Type B pancreatic cell (in vitro differentiated cells): ENCODE measurements at regions not wholly inside any gene's neighbourhood (a gene's known extent, or its start where the extent isn't known, plus 50 kb on each side); places are given as distances from the start of the nearest gene placed in this dataset.

Experiments used
- DNase-seq: peaks from one replicate; pipeline ENCODE4 v3.0.0; 2021; ENCODE audit warnings: mixed read lengths; ENCODE audit not compliant: unreplicated experiment; ENCODE audit errors: extremely low spot score
- H3K27ac Mint-ChIP-seq: 2 replicates; pipeline ENCODE4 v1.8.0; 2021; ENCODE audit warnings: mild to moderate bottlenecking, mixed read lengths
- H3K27me3 Mint-ChIP-seq: 2 replicates; pipeline ENCODE4 v1.8.0; 2021; ENCODE audit warnings: mixed read lengths
- H3K36me3 Mint-ChIP-seq: 2 replicates; pipeline ENCODE4 v1.8.0; 2021; ENCODE audit warnings: mixed read lengths
- H3K4me1 Mint-ChIP-seq: one replicate; pipeline ENCODE4 v1.8.0; 2021; ENCODE audit warnings: mixed read lengths; ENCODE audit not compliant: unreplicated experiment
- H3K4me3 Mint-ChIP-seq: 2 replicates; pipeline ENCODE4 v1.8.0; 2021; ENCODE audit warnings: mild to moderate bottlenecking, mixed read lengths
- H3K9me3 Mint-ChIP-seq: 2 replicates; pipeline ENCODE4 v1.8.0; 2021; ENCODE audit warnings: mixed read lengths
- TF ChIP-seq, protein P1 (sequence below): fragments of 200-600 bp; sonication (generic); conservative IDR thresholded peaks from 2 replicates; pipeline ENCODE4 v1.5.0; 2021; ENCODE audit warnings: antibody characterized with exemption, mild to moderate bottlenecking

- H3K4me1 Mint-ChIP-seq = peaks cover 4% of the 10 kb centered on the region
- TF ChIP-seq, protein P1, sequence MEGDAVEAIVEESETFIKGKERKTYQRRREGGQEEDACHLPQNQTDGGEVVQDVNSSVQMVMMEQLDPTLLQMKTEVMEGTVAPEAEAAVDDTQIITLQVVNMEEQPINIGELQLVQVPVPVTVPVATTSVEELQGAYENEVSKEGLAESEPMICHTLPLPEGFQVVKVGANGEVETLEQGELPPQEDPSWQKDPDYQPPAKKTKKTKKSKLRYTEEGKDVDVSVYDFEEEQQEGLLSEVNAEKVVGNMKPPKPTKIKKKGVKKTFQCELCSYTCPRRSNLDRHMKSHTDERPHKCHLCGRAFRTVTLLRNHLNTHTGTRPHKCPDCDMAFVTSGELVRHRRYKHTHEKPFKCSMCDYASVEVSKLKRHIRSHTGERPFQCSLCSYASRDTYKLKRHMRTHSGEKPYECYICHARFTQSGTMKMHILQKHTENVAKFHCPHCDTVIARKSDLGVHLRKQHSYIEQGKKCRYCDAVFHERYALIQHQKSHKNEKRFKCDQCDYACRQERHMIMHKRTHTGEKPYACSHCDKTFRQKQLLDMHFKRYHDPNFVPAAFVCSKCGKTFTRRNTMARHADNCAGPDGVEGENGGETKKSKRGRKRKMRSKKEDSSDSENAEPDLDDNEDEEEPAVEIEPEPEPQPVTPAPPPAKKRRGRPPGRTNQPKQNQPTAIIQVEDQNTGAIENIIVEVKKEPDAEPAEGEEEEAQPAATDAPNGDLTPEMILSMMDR = no peak
- DNase-seq = no peak
Measured at GRCh38 chr5:116825486-116825885, 250.9 kb upstream of the SEMA6A start.

GRCh38 chr5:116824751-116825438, 250.3 kb upstream of the SEMA6A start:
- DNase-seq = no peak
- Mint-ChIP-seq H3K4me1 (peaks cover 4% of the 10 kb centered on the region), H3K9me3 (no peaks in the 10 kb centered on the region), H3K36me3 (no peaks in the 10 kb centered on the region), H3K4me3 (no peak overlapping the region), H3K27ac (no peak overlapping the region), H3K27me3 (no peaks in the 10 kb centered on the region)
- TF ChIP-seq, protein P1 = no peak

More at GRCh38 chr5:116825486-116825885, 250.9 kb upstream of the SEMA6A start:
- no peaks in the 10 kb centered on the region for H3K27me3 Mint-ChIP-seq
- H3K9me3 Mint-ChIP-seq = no peaks in the 10 kb centered on the region
- H3K4me3 Mint-ChIP-seq = no peak overlapping the region
- H3K27ac Mint-ChIP-seq = no peak overlapping the region
- H3K36me3 Mint-ChIP-seq = no peaks in the 10 kb centered on the region

DNA sequence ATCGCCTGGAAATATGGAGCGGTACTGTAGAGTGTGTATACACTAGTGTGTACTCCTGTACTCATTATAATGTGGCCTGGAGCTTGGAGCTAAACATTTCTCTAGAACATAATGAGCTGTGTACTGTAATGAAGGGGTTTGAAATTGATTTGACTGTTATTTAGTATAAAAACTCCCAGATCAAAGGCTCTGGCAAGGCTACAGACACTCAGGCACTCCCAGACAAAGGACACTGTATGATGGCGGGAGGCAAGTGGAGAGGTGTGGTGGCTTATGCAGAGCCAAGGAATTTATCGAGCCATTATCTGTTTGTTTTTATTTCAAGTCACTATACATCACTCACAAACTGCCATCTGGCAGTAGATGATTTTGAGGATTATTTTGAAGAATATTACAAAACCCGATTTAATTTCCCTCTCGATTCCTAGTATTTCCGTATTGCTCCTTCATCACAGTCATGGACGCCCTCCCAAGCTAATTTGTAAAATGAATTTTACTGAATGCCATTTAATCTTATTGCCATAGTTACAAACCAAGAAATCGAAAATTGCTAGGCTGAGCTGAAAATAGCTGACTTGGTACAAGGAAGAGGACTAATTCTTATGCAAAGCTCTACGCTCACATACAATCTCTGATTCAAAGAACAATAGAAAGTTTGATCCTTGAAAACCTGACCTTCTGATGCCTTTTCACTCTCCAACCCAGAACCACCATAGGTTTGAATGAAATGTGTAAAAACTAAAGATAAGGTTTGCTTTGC, 240.2 kb upstream of the SEMA6A start:
- TF ChIP-seq, protein P1 = no peak
- Mint-ChIP-seq H3K36me3 (no peaks in the 10 kb centered on the region), H3K9me3 (no peaks in the 10 kb centered on the region), H3K4me1 (peaks cover 4% of the 10 kb centered on the region), H3K27ac (no peak overlapping the region), H3K4me3 (no peak overlapping the region), H3K27me3 (no peaks in the 10 kb centered on the region)
- no peak for DNase-seq

DNA sequence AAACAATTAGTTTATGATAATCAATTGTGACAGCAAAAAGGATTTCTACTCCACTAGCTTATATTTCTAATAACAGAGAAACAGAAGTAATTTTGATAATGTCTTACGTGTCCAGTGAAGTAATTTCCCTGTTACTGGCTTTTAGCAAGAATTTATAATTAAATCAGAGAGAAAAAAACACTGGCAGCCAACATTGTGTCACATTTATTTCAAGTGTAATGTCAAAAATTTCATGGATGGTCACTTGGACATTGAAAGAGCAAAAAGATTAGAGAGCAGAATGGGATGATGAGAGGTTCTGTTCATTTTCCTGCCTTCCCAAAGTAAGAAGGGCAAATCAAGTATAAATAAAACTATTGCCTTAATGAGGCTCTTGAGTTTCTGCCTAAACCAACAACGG, 239.3 kb upstream of the SEMA6A start:
- Mint-ChIP-seq H3K4me3 (no peak overlapping the region), H3K4me1 (peaks cover 4% of the 10 kb centered on the region), H3K27ac (no peak overlapping the region), H3K9me3 (no peaks in the 10 kb centered on the region), H3K36me3 (no peaks in the 10 kb centered on the region), H3K27me3 (no peaks in the 10 kb centered on the region)
- TF ChIP-seq, protein P1 = no peak
- DNase-seq = no peak

GRCh38 chr5:116813356-116813755, 238.7 kb upstream of the SEMA6A start:
- TF ChIP-seq, protein P1 = no peak
- H3K4me1 Mint-ChIP-seq = peaks cover 4% of the 10 kb centered on the region

More at GRCh38 chr5:116813356-116813755, 238.7 kb upstream of the SEMA6A start:
- Mint-ChIP-seq H3K27me3 (no peaks in the 10 kb centered on the region), H3K4me3 (no peak overlapping the region), H3K36me3 (no peaks in the 10 kb centered on the region), H3K9me3 (no peaks in the 10 kb centered on the region), H3K27ac (no peak overlapping the region)
- no peak for DNase-seq
